Endodermal cell (in vitro differentiated cells): ENCODE measurements at regions not wholly inside any gene's neighbourhood (a gene's known extent, or its start where the extent isn't known, plus 50 kb on each side); places are given as distances from the start of the nearest gene placed in this dataset.

Experiments used
- DNase-seq: peaks from one replicate; pipeline ENCODE4 v3.0.0-alpha.2; 2017
- H3K27ac ChIP-seq: 2 replicates; pipeline ENCODE4 v1.5.1; 2013; ENCODE audit warnings: mild to moderate bottlenecking, low read depth, low read length, moderate library complexity
- H3K27me3 ChIP-seq: 2 replicates; pipeline ENCODE4 v1.6.1; 2013; ENCODE audit warnings: mild to moderate bottlenecking, low read length, moderate library complexity; ENCODE audit not compliant: insufficient read depth, control insufficient read depth, poor library complexity, severe bottlenecking
- H3K36me3 ChIP-seq: 2 replicates; pipeline ENCODE4 v1.7.0; 2013; ENCODE audit warnings: mild to moderate bottlenecking, low read length, moderate library complexity; ENCODE audit not compliant: control insufficient read depth, insufficient read depth
- H3K4me1 ChIP-seq: one replicate; pipeline ENCODE4 v1.7.0; 2013; ENCODE audit warnings: low read length; ENCODE audit not compliant: control insufficient read depth, insufficient read depth
- H3K4me3 ChIP-seq: 2 replicates; pipeline ENCODE4 v1.5.1; 2013; ENCODE audit warnings: mild to moderate bottlenecking, low read length, moderate library complexity
- H3K9ac ChIP-seq: 2 replicates; pipeline ENCODE4 v1.6.1; 2013; ENCODE audit warnings: mild to moderate bottlenecking, low read length, moderate library complexity; ENCODE audit not compliant: poor library complexity, severe bottlenecking; ENCODE audit errors: extremely low read depth
- H3K9me3 ChIP-seq: 2 replicates; pipeline ENCODE4 v1.6.1; 2013; ENCODE audit warnings: mild to moderate bottlenecking, low read length, moderate library complexity; ENCODE audit not compliant: control insufficient read depth
- H3K27ac Mint-ChIP-seq: 2 replicates; pipeline ENCODE4 v1.8.0; 2020; ENCODE audit warnings: mixed read lengths
- H3K27me3 Mint-ChIP-seq: 2 replicates; pipeline ENCODE4 v1.8.0; 2021; ENCODE audit warnings: mild to moderate bottlenecking, mixed read lengths; ENCODE audit not compliant: insufficient read depth
- H3K36me3 Mint-ChIP-seq: 2 replicates; pipeline ENCODE4 v1.8.0; 2020; ENCODE audit warnings: low read depth, mixed read lengths
- H3K4me1 Mint-ChIP-seq: 2 replicates; pipeline ENCODE4 v1.8.0; 2020; ENCODE audit warnings: mixed read lengths
- H3K4me3 Mint-ChIP-seq: 2 replicates; pipeline ENCODE4 v1.8.0; 2020; ENCODE audit warnings: mild to moderate bottlenecking, moderate library complexity, mixed read lengths
- H3K9me3 Mint-ChIP-seq: 2 replicates; pipeline ENCODE4 v1.8.0; 2020; ENCODE audit warnings: mild to moderate bottlenecking, mixed read lengths
- CTCF ChIP-seq: fragments of 200-600 bp; sonication (generic); conservative IDR thresholded peaks from 2 replicates; pipeline ENCODE4 v1.5.0; 2021; ENCODE audit warnings: antibody characterized with exemption, mild to moderate bottlenecking
- WGBS, 2 experiments: methylation state at CpG; one replicate each; pipeline versions ENCODE4 v1.1.5 to v1.1.7; 2013; ENCODE audit warnings: missing lambda C conversion rate in 2 of 2, mixed read lengths in 1 of 2; ENCODE audit not compliant: insufficient coverage in 1 of 2, insufficient read length in 1 of 2; 5-methylcytosine and 5-hydroxymethylcytosine counted together

- H3K27me3 ChIP-seq: peaks cover 9% of the 10 kb centered on the region
- H3K4me3 ChIP-seq: no peak overlapping the region
- no peak for TF ChIP-seq CTCF
- Mint-ChIP-seq H3K36me3 (peaks cover 3% of the 10 kb centered on the region), H3K4me1 (peaks cover 42% of the 10 kb centered on the region), H3K27me3 (peaks cover 16% of the 10 kb centered on the region), H3K4me3 (no peak overlapping the region), H3K27ac (no peak overlapping the region), H3K9me3 (peaks cover 18% of the 10 kb centered on the region)
- DNase-seq: no peak
- no peak overlapping the region for H3K9ac ChIP-seq
- H3K27ac ChIP-seq: no peak overlapping the region
- 93 to 100% methylated on average over 4 of the region's 4 CpGs for WGBS, 2 experiments
- peaks cover 20% of the 10 kb centered on the region for H3K4me1 ChIP-seq
- peaks cover 14% of the 10 kb centered on the region for H3K9me3 ChIP-seq
- no peaks in the 10 kb centered on the region for H3K36me3 ChIP-seq
Measured at GRCh38 chr3:150218236-150218635, 189.9 kb upstream of the TSC22D2 start.

GRCh38 chr3:150217691-150218090 is 190.4 kb upstream of the TSC22D2 start:
- Mint-ChIP-seq H3K4me3 (no peak overlapping the region), H3K36me3 (peaks cover 3% of the 10 kb centered on the region), H3K27me3 (peaks cover 13% of the 10 kb centered on the region), H3K4me1 (peaks cover 41% of the 10 kb centered on the region), H3K9me3 (peaks cover 18% of the 10 kb centered on the region), H3K27ac (no peak overlapping the region)
- H3K9me3 ChIP-seq: peaks cover 15% of the 10 kb centered on the region
- no peak overlapping the region for H3K4me3 ChIP-seq
- peaks cover 17% of the 10 kb centered on the region for H3K4me1 ChIP-seq
- no peak overlapping the region for H3K9ac ChIP-seq
- no peaks in the 10 kb centered on the region for H3K36me3 ChIP-seq
- no peak for DNase-seq
- WGBS, 2 experiments: 98% methylated on average over 4 of the region's 4 CpGs; no CpG with 5 or more reads in 1 of the 2 experiments
- H3K27ac ChIP-seq: no peak overlapping the region
- H3K27me3 ChIP-seq: peaks cover 8% of the 10 kb centered on the region
- TF ChIP-seq CTCF: no peak

GRCh38 chr3:150216866-150217600 is 191.1 kb upstream of the TSC22D2 start:
- Histone ChIP-seq H3K27ac (no peak overlapping the region), H3K9ac (no peak overlapping the region), H3K4me3 (no peak overlapping the region), H3K27me3 (peaks cover 7% of the 10 kb centered on the region), H3K4me1 (peaks cover 12% of the 10 kb centered on the region), H3K9me3 (peaks cover 18% of the 10 kb centered on the region), H3K36me3 (no peaks in the 10 kb centered on the region)
- H3K9me3 Mint-ChIP-seq: peaks cover 18% of the 10 kb centered on the region
- no peak overlapping the region for H3K4me3 Mint-ChIP-seq
- DNase-seq: no peak
- peaks cover 7% of the 10 kb centered on the region for H3K27me3 Mint-ChIP-seq
- peaks cover 3% of the 10 kb centered on the region for H3K36me3 Mint-ChIP-seq
- no peak for TF ChIP-seq CTCF
- peaks cover 42% of the 10 kb centered on the region for H3K4me1 Mint-ChIP-seq
- 91 to 92% methylated on average over 7 to 9 of the region's 9 CpGs for WGBS, 2 experiments
- H3K27ac Mint-ChIP-seq: no peak overlapping the region
